ENCODE measurements at regions not wholly inside any gene's neighbourhood (a gene's known extent, or its start where the extent isn't known, plus 50 kb on each side); places are given as distances from the start of the nearest gene placed in this dataset.

GRCh38 chr22:47231759-47232158 lies 469.3 kb downstream of the TBC1D22A start:
- H3K9ac ChIP-seq (ENCODE audit: low read depth in 1 of 2, low read length in 2 of 2): no peak overlapping the region
- H3K36me3 ChIP-seq (ENCODE audit: control insufficient read depth in 2 of 2, insufficient read depth in 2 of 2, low read length in 2 of 2): no peaks in the 10 kb centered on the region
- no peak overlapping the region for H3K27ac ChIP-seq (ENCODE audit: low read depth in 2 of 2, low read length in 2 of 2)
- H3K4me1 ChIP-seq (ENCODE audit: control insufficient read depth in 2 of 2, insufficient read depth in 2 of 2, low read length in 2 of 2): no peaks in the 10 kb centered on the region
- no peak overlapping the region for H3K4me3 ChIP-seq (ENCODE audit: low read length in 2 of 2)
- H3K9me3 ChIP-seq (ENCODE audit: control insufficient read depth in 2 of 2, low read length in 2 of 2): no peaks in the 10 kb centered on the region
- H3K27me3 ChIP-seq (ENCODE audit: control insufficient read depth in 2 of 2, insufficient read depth in 2 of 2, low read length in 2 of 2): no peaks in the 10 kb centered on the region

- Histone ChIP-seq H3K9ac (ENCODE audit: low read depth in 1 of 2, low read length in 2 of 2) (no peak overlapping the region), H3K4me3 (ENCODE audit: low read length in 2 of 2) (no peak overlapping the region), H3K27ac (ENCODE audit: low read depth in 2 of 2, low read length in 2 of 2) (no peak overlapping the region), H3K9me3 (ENCODE audit: control insufficient read depth in 2 of 2, low read length in 2 of 2) (no peaks in the 10 kb centered on the region), H3K4me1 (ENCODE audit: control insufficient read depth in 2 of 2, insufficient read depth in 2 of 2, low read length in 2 of 2) (no peaks in the 10 kb centered on the region), H3K27me3 (ENCODE audit: control insufficient read depth in 2 of 2, insufficient read depth in 2 of 2, low read length in 2 of 2) (no peaks in the 10 kb centered on the region), H3K36me3 (ENCODE audit: control insufficient read depth in 2 of 2, insufficient read depth in 2 of 2, low read length in 2 of 2) (no peaks in the 10 kb centered on the region)
These were observed 468.3 kb downstream of the TBC1D22A start for GRCh38 chr22:47230741-47231140.

- Histone ChIP-seq H3K4me3 (ENCODE audit: low read length in 2 of 2) (no peak overlapping the region), H3K9me3 (ENCODE audit: control insufficient read depth in 2 of 2, low read length in 2 of 2) (no peaks in the 10 kb centered on the region), H3K36me3 (ENCODE audit: control insufficient read depth in 2 of 2, insufficient read depth in 2 of 2, low read length in 2 of 2) (no peaks in the 10 kb centered on the region), H3K9ac (ENCODE audit: low read depth in 1 of 2, low read length in 2 of 2) (no peak overlapping the region), H3K27me3 (ENCODE audit: control insufficient read depth in 2 of 2, insufficient read depth in 2 of 2, low read length in 2 of 2) (no peaks in the 10 kb centered on the region), H3K27ac (ENCODE audit: low read depth in 2 of 2, low read length in 2 of 2) (no peak overlapping the region), H3K4me1 (ENCODE audit: control insufficient read depth in 2 of 2, insufficient read depth in 2 of 2, low read length in 2 of 2) (no peaks in the 10 kb centered on the region)
These were observed 467.8 kb downstream of the TBC1D22A start for GRCh38 chr22:47230251-47230650.

GRCh38 chr22:47228767-47229166 lies 466.3 kb downstream of the TBC1D22A start:
- Histone ChIP-seq H3K4me3 (ENCODE audit: low read length in 2 of 2) (no peak overlapping the region), H3K36me3 (ENCODE audit: control insufficient read depth in 2 of 2, insufficient read depth in 2 of 2, low read length in 2 of 2) (no peaks in the 10 kb centered on the region), H3K27ac (ENCODE audit: low read depth in 2 of 2, low read length in 2 of 2) (no peak overlapping the region), H3K27me3 (ENCODE audit: control insufficient read depth in 2 of 2, insufficient read depth in 2 of 2, low read length in 2 of 2) (no peaks in the 10 kb centered on the region), H3K4me1 (ENCODE audit: control insufficient read depth in 2 of 2, insufficient read depth in 2 of 2, low read length in 2 of 2) (no peaks in the 10 kb centered on the region), H3K9me3 (ENCODE audit: control insufficient read depth in 2 of 2, low read length in 2 of 2) (no peaks in the 10 kb centered on the region), H3K9ac (ENCODE audit: low read depth in 1 of 2, low read length in 2 of 2) (no peak overlapping the region)

GRCh38 chr22:47225931-47226633 lies 463.6 kb downstream of the TBC1D22A start:
- H3K27me3 ChIP-seq (ENCODE audit: control insufficient read depth in 2 of 2, insufficient read depth in 2 of 2, low read length in 2 of 2): no peaks in the 10 kb centered on the region
- no peak overlapping the region for H3K27ac ChIP-seq (ENCODE audit: low read depth in 2 of 2, low read length in 2 of 2)
- no peaks in the 10 kb centered on the region for H3K4me1 ChIP-seq (ENCODE audit: control insufficient read depth in 2 of 2, insufficient read depth in 2 of 2, low read length in 2 of 2)
- H3K36me3 ChIP-seq (ENCODE audit: control insufficient read depth in 2 of 2, insufficient read depth in 2 of 2, low read length in 2 of 2): no peaks in the 10 kb centered on the region
- no peak overlapping the region for H3K9ac ChIP-seq (ENCODE audit: low read depth in 1 of 2, low read length in 2 of 2)
- H3K9me3 ChIP-seq (ENCODE audit: control insufficient read depth in 2 of 2, low read length in 2 of 2): no peaks in the 10 kb centered on the region
- no peak overlapping the region for H3K4me3 ChIP-seq (ENCODE audit: low read length in 2 of 2)

- Histone ChIP-seq H3K27ac (ENCODE audit: low read depth in 2 of 2, low read length in 2 of 2) (no peak overlapping the region), H3K4me1 (ENCODE audit: control insufficient read depth in 2 of 2, insufficient read depth in 2 of 2, low read length in 2 of 2) (no peaks in the 10 kb centered on the region), H3K9ac (ENCODE audit: low read depth in 1 of 2, low read length in 2 of 2) (no peak overlapping the region), H3K36me3 (ENCODE audit: control insufficient read depth in 2 of 2, insufficient read depth in 2 of 2, low read length in 2 of 2) (no peaks in the 10 kb centered on the region), H3K4me3 (ENCODE audit: low read length in 2 of 2) (no peak overlapping the region), H3K27me3 (ENCODE audit: control insufficient read depth in 2 of 2, insufficient read depth in 2 of 2, low read length in 2 of 2) (no peaks in the 10 kb centered on the region), H3K9me3 (ENCODE audit: control insufficient read depth in 2 of 2, low read length in 2 of 2) (no peaks in the 10 kb centered on the region)
These were observed 462.9 kb downstream of the TBC1D22A start for GRCh38 chr22:47225080-47225930.
